ENCODE measurements at regions not wholly inside any gene's neighbourhood (a gene's known extent, or its start where the extent isn't known, plus 50 kb on each side); places are given as distances from the start of the nearest gene placed in this dataset.

DNA sequence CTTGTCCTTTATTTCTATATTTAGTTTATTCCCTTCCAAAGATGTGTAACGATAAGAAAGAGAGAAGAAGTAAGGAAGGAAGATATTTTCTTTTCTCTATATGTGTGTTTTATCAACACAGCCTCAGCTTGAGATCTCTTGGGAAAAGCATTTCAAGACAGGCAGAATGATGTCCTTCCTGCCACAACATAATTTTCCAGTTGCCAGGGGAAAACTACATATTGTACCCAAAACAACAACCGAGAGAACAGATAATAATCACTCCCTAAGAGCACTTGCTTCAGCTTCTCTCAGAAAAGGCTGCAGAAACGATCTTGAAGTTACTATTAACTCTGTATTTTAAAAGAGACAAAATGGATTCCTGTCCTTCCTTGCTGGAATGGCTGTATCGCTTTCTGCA lies 151.4 kb upstream of the ITGB1 start:
- H3K9me3 ChIP-seq (ENCODE audit: low read depth, low read length) = no peaks in the 10 kb centered on the region
- no peak for TF ChIP-seq FOXP2 (optimal IDR thresholded peaks at IDR 0.05; ENCODE audit: control extremely low read depth, extremely low read length, insufficient read depth)
- TF ChIP-seq POLR2AphosphoS5 (IDR thresholded peaks at IDR 0.05; ENCODE audit: borderline replicate concordance, low read depth, low read length) = no peak
- no peak for TF ChIP-seq EZH2 (IDR thresholded peaks at IDR 0.05)
- H3K9ac ChIP-seq (ENCODE audit: insufficient read length) = no peak overlapping the region
- no peak overlapping the region for H3K27ac ChIP-seq
- H3K4me3 ChIP-seq = no peak overlapping the region
- no peaks in the 10 kb centered on the region for H3K36me3 ChIP-seq (ENCODE audit: insufficient read depth, low read length)
- DNase-seq (ENCODE audit: low read depth, low spot score) = no peak

DNA sequence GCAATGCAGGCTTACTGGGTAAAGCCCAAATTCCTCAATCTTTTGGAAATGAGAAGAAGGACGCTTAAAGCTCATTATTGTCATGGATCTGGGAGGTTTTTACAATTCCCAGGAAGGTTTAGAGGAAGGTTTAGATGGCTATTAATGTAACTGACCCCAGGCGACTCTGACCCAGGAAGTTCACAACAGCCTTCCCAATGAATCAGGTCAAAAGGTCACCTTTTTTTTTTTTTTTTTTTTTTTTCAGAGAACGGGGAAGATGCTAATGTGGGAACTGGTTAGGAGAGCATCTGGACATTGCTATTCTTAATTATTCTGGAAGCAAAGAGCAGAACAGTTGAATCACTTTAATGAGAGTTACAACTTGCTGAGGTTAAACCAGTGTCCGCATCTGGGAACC lies 149.9 kb upstream of the ITGB1 start:
- TF ChIP-seq POLR2AphosphoS5 (IDR thresholded peaks at IDR 0.05; ENCODE audit: borderline replicate concordance, low read depth, low read length) (no peak), FOXP2 (optimal IDR thresholded peaks at IDR 0.05; ENCODE audit: control extremely low read depth, extremely low read length, insufficient read depth) (no peak), EZH2 (IDR thresholded peaks at IDR 0.05) (no peak)
- Histone ChIP-seq H3K36me3 (ENCODE audit: insufficient read depth, low read length) (no peaks in the 10 kb centered on the region), H3K9ac (ENCODE audit: insufficient read length) (no peak overlapping the region)

GRCh38 chr10:33106767-33107166 lies 148.7 kb upstream of the ITGB1 start:
- DNase-seq (ENCODE audit: low read depth, low spot score) = no peak
- TF ChIP-seq POLR2AphosphoS5 (IDR thresholded peaks at IDR 0.05; ENCODE audit: borderline replicate concordance, low read depth, low read length) (no peak), EZH2 (IDR thresholded peaks at IDR 0.05) (no peak), FOXP2 (optimal IDR thresholded peaks at IDR 0.05; ENCODE audit: control extremely low read depth, extremely low read length, insufficient read depth) (no peak)

More for the DNA sequence above, 149.9 kb upstream of the ITGB1 start:
- Histone ChIP-seq H3K27ac (no peak overlapping the region), H3K4me3 (no peak overlapping the region), H3K9me3 (ENCODE audit: low read depth, low read length) (no peaks in the 10 kb centered on the region)
- no peak for DNase-seq (ENCODE audit: low read depth, low spot score)

DNA sequence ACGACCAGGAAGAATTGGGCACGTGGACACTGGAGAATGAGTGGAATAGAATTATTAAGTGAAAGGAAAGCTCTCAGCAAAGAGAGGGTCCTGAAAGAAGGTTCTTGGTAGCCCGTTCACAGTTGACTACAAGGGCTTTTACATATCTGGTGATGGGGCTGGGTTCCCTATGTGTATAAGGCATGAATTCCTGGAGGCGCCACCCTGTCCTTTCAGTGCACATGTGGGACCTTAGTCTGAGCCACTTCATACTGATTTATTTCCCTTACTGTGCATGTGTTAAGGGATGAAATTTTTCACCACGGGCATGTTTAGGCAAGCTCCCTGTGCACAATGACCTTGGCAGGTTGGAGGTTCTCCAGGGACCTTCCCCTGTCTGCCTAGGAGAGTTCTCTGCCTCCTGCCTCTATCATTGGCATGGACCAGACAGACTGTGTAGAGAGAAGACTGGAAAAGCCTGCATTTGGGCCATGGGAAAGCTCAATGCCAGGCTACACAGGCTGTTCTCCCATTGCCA lies 145.9 kb upstream of the ITGB1 start:
- H3K27ac ChIP-seq = no peak overlapping the region
- H3K9ac ChIP-seq (ENCODE audit: insufficient read length) = no peak overlapping the region
- H3K4me3 ChIP-seq = no peak overlapping the region
- no peaks in the 10 kb centered on the region for H3K36me3 ChIP-seq (ENCODE audit: insufficient read depth, low read length)
- TF ChIP-seq FOXP2 (optimal IDR thresholded peaks at IDR 0.05; ENCODE audit: control extremely low read depth, extremely low read length, insufficient read depth) (no peak), EZH2 (IDR thresholded peaks at IDR 0.05) (no peak)
- H3K9me3 ChIP-seq (ENCODE audit: low read depth, low read length) = no peaks in the 10 kb centered on the region
- no peak for DNase-seq (ENCODE audit: low read depth, low spot score)

More at GRCh38 chr10:33106767-33107166, 148.7 kb upstream of the ITGB1 start:
- H3K27ac ChIP-seq = no peak overlapping the region
- no peaks in the 10 kb centered on the region for H3K9me3 ChIP-seq (ENCODE audit: low read depth, low read length)
- H3K4me3 ChIP-seq = no peak overlapping the region
- H3K9ac ChIP-seq (ENCODE audit: insufficient read length) = no peak overlapping the region
- no peaks in the 10 kb centered on the region for H3K36me3 ChIP-seq (ENCODE audit: insufficient read depth, low read length)

DNA sequence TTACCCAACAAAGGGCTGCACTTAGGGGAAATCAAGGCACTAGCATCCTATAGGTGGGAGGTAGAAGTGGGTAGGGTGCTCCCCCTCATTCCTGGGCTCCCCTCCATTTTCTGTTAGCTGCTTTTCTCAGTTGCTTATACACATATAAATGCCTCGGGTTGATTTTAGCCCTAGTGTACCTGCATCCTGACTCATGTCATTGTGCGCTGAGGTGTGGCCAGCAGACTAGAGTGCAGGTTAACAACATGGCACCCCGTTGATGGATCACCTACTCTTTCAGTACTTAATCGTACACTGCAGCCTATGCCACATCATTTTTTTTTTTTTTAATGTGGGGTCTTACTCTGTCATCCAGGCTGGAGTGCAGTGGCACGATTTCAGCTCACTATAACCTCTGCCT lies 144.0 kb upstream of the ITGB1 start:
- H3K9ac ChIP-seq (ENCODE audit: insufficient read length) = no peak overlapping the region
- TF ChIP-seq POLR2AphosphoS5 (IDR thresholded peaks at IDR 0.05; ENCODE audit: borderline replicate concordance, low read depth, low read length) (no peak), EZH2 (IDR thresholded peaks at IDR 0.05) (no peak), FOXP2 (optimal IDR thresholded peaks at IDR 0.05; ENCODE audit: control extremely low read depth, extremely low read length, insufficient read depth) (no peak)
- no peak for DNase-seq (ENCODE audit: low read depth, low spot score)
- no peak overlapping the region for H3K4me3 ChIP-seq
- H3K9me3 ChIP-seq (ENCODE audit: low read depth, low read length) = no peaks in the 10 kb centered on the region
- H3K36me3 ChIP-seq (ENCODE audit: insufficient read depth, low read length) = no peaks in the 10 kb centered on the region
- no peak overlapping the region for H3K27ac ChIP-seq

- no peak for TF ChIP-seq EZH2 (IDR thresholded peaks at IDR 0.05)
- no peak for TF ChIP-seq POLR2AphosphoS5 (IDR thresholded peaks at IDR 0.05; ENCODE audit: borderline replicate concordance, low read depth, low read length)
- no peak for TF ChIP-seq FOXP2 (optimal IDR thresholded peaks at IDR 0.05; ENCODE audit: control extremely low read depth, extremely low read length, insufficient read depth)
- no peaks in the 10 kb centered on the region for H3K36me3 ChIP-seq (ENCODE audit: insufficient read depth, low read length)
- DNase-seq (ENCODE audit: low read depth, low spot score) = no peak
- no peak overlapping the region for H3K27ac ChIP-seq
- no peak overlapping the region for H3K9ac ChIP-seq (ENCODE audit: insufficient read length)
- no peaks in the 10 kb centered on the region for H3K9me3 ChIP-seq (ENCODE audit: low read depth, low read length)
- no peak overlapping the region for H3K4me3 ChIP-seq
These were observed 143.4 kb upstream of the ITGB1 start for GRCh38 chr10:33101392-33101787.

- H3K9ac ChIP-seq (ENCODE audit: insufficient read length) = no peak overlapping the region
- H3K4me3 ChIP-seq = no peak overlapping the region
- H3K36me3 ChIP-seq (ENCODE audit: insufficient read depth, low read length) = no peaks in the 10 kb centered on the region
- H3K27ac ChIP-seq = no peak overlapping the region
- TF ChIP-seq FOXP2 (optimal IDR thresholded peaks at IDR 0.05; ENCODE audit: control extremely low read depth, extremely low read length, insufficient read depth) (no peak), EZH2 (IDR thresholded peaks at IDR 0.05) (no peak), POLR2AphosphoS5 (IDR thresholded peaks at IDR 0.05; ENCODE audit: borderline replicate concordance, low read depth, low read length) (no peak)
- no peak for DNase-seq (ENCODE audit: low read depth, low spot score)
- H3K9me3 ChIP-seq (ENCODE audit: low read depth, low read length) = no peaks in the 10 kb centered on the region
These were observed 142.9 kb upstream of the ITGB1 start for GRCh38 chr10:33100781-33101391.

DNA sequence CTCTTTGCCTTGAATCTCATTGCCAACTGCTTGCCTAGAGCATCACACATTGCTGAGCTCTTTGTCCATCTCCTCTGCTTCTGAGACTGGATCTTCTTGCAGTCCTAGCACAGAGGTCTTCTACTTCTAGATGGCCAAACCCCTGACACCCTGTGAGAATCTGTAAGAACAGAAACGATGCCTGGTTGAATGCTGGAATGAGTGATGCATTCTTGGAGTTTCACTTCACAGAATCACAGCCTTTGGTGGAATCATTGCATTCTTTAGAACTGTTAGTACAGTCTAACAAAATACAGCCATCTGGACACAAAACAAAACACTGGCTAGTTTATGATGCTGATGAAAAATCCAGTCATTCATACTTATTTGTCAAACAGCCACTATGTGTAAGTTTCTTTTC lies 141.7 kb upstream of the ITGB1 start:
- Histone ChIP-seq H3K9me3 (ENCODE audit: low read depth, low read length) (no peaks in the 10 kb centered on the region), H3K4me3 (no peak overlapping the region), H3K36me3 (ENCODE audit: insufficient read depth, low read length) (no peaks in the 10 kb centered on the region), H3K27ac (no peak overlapping the region), H3K9ac (ENCODE audit: insufficient read length) (no peak overlapping the region)
- DNase-seq (ENCODE audit: low read depth, low spot score) = no peak
- TF ChIP-seq POLR2AphosphoS5 (IDR thresholded peaks at IDR 0.05; ENCODE audit: borderline replicate concordance, low read depth, low read length) (no peak), FOXP2 (optimal IDR thresholded peaks at IDR 0.05; ENCODE audit: control extremely low read depth, extremely low read length, insufficient read depth) (no peak), EZH2 (IDR thresholded peaks at IDR 0.05) (no peak)

Measured in SK-N-MC (cell line).